ENCODE measurements at regions not wholly inside any gene's neighbourhood (a gene's known extent, or its start where the extent isn't known, plus 50 kb on each side); places are given as distances from the start of the nearest gene placed in this dataset.

- TF ChIP-seq CTCF (IDR thresholded peaks at IDR 0.05) (no peak), EP300 (IDR thresholded peaks at IDR 0.05) (no peak)
Observed at GRCh38 chr5:5558102-5558501, 135.6 kb downstream of the ICE1 start.
